ENCODE measurements at regions not wholly inside any gene's neighbourhood (a gene's known extent, or its start where the extent isn't known, plus 50 kb on each side); places are given as distances from the start of the nearest gene placed in this dataset.

GRCh38 chr4:60847614-60848013 lies 352.5 kb upstream of the ADGRL3 start:
- H2BK120ac ChIP-seq (replicated peaks; ENCODE audit: low read depth, low read length), result no peak overlapping the region
- H3K9ac ChIP-seq (replicated peaks in 1 of 4; ENCODE audit: extremely low read depth in 1 of 4, low read depth in 3 of 4, low read length in 3 of 4), result no peak overlapping the region
- no peaks in the 10 kb centered on the region for H3K79me1 ChIP-seq (ENCODE audit: low read depth, low read length)
- H3K23me2 ChIP-seq (ENCODE audit: low read depth, low read length), result no peaks in the 10 kb centered on the region
- no peak overlapping the region for H4K5ac ChIP-seq (ENCODE audit: insufficient read length, low read depth, low read length)
- H3K9me3 ChIP-seq (ENCODE audit: insufficient read depth in 2 of 2, low read depth in 1 of 2, low read length in 1 of 2), result no peaks in the 10 kb centered on the region
- H3K4ac ChIP-seq (replicated peaks; ENCODE audit: insufficient read length, low read depth, low read length), result no peak overlapping the region
- no peak overlapping the region for H3K56ac ChIP-seq (replicated peaks; ENCODE audit: insufficient read length, low read depth, low read length)
- no peaks in the 10 kb centered on the region for H3K36me3 ChIP-seq (ENCODE audit: control insufficient read depth in 2 of 4, insufficient read depth in 4 of 4, low read length in 3 of 4)
- no peaks in the 10 kb centered on the region for H3K27me3 ChIP-seq (replicated peaks in 1 of 4; ENCODE audit: control insufficient read depth in 3 of 4, extremely low read depth in 1 of 4, insufficient read depth in 3 of 4, low read length in 3 of 4)
- H3K14ac ChIP-seq (ENCODE audit: insufficient read length), result no peak overlapping the region
- ChIA-PET POLR2A (ENCODE audit: partially characterized antibody) (no interaction called here), CTCF (ENCODE audit: partially characterized antibody) (no interaction called here)
- no peak overlapping the region for H2AK5ac ChIP-seq (ENCODE audit: low read depth, low read length)
- H4K91ac ChIP-seq (replicated peaks; ENCODE audit: insufficient read length, low read length), result no peak overlapping the region
- no peak overlapping the region for H2BK15ac ChIP-seq (ENCODE audit: low read length)
- WGBS, 2 experiments (ENCODE audit: extremely low coverage in 1 of 2, insufficient coverage in 1 of 2, insufficient read length in 1 of 2, insufficient replicate concordance in 2 of 2, low coverage in 1 of 2, low lambda C conversion rate in 2 of 2, missing lambda C conversion rate in 1 of 2), result 69% methylated on average over 4 of the region's 4 CpGs; no CpG with 5 or more reads in 1 of the 2 experiments
- TF ChIP-seq, protein P1, sequence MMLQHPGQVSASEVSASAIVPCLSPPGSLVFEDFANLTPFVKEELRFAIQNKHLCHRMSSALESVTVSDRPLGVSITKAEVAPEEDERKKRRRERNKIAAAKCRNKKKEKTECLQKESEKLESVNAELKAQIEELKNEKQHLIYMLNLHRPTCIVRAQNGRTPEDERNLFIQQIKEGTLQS (IDR thresholded peaks at IDR 0.05; ENCODE audit: insufficient read depth, low read depth, low read length), result no peak
- TF ChIP-seq TEAD4 (IDR thresholded peaks at IDR 0.05; ENCODE audit: low read depth, low read length), result peak; percentile 71
- no peak for TF ChIP-seq BACH1 (IDR thresholded peaks at IDR 0.05; ENCODE audit: low read length)
- H2BK12ac ChIP-seq (ENCODE audit: low read depth, low read length), result no peak overlapping the region
- no peaks in the 10 kb centered on the region for H3K79me2 ChIP-seq (ENCODE audit: control insufficient read depth in 1 of 2, insufficient read depth in 2 of 2, low read length in 2 of 2)
- H2AFZ ChIP-seq (ENCODE audit: low read length), result peak overlapping the region; percentile 31; the same call in 1 of the 2 replicates
- H2BK20ac ChIP-seq (ENCODE audit: low read length), result no peak overlapping the region
- H3K4me3 ChIP-seq (ENCODE audit: extremely low read depth in 1 of 4, insufficient read depth in 2 of 4, low read depth in 3 of 4, low read length in 4 of 4), result no peak overlapping the region
- H4K20me1 ChIP-seq (replicated peaks in 1 of 2; ENCODE audit: control insufficient read depth in 1 of 2, insufficient read depth in 2 of 2, low read length in 2 of 2), result no peaks in the 10 kb centered on the region
- no peak overlapping the region for H3K23ac ChIP-seq (ENCODE audit: insufficient read length)
- FAIRE-seq (no peak), DNase-seq (ENCODE audit: low read depth in 1 of 2, low spot score in 2 of 2) (no peak)
- no peaks in the 10 kb centered on the region for H3K4me1 ChIP-seq (replicated peaks in 1 of 4; ENCODE audit: control insufficient read depth in 3 of 4, insufficient read depth in 4 of 4, low read length in 3 of 4)
- no peak overlapping the region for H3K18ac ChIP-seq (ENCODE audit: extremely low read depth, low read length)
- H4K8ac ChIP-seq (ENCODE audit: extremely low read depth, insufficient read depth, low read length), result no peak overlapping the region
- no peak overlapping the region for H3K27ac ChIP-seq (ENCODE audit: low read depth, low read length)
- H3K4me2 ChIP-seq (ENCODE audit: insufficient read depth in 1 of 2, low read depth in 2 of 2, low read length in 2 of 2), result no peak overlapping the region
- no peak overlapping the region for H2BK5ac ChIP-seq (ENCODE audit: low read depth, low read length)
